Thyroid gland (tissue), 4 donors: ENCODE measurements at regions not wholly inside any gene's neighbourhood (a gene's known extent, or its start where the extent isn't known, plus 50 kb on each side); places are given as distances from the start of the nearest gene placed in this dataset.

Experiments
- POLR2A ChIP-seq, 2 donors: fragments of 450-650 bp; IDR thresholded peaks; one replicate each; pipeline ENCODE4 v1.6.1; 2017; ENCODE audit warnings: antibody characterized with exemption in 2 of 2, mild to moderate bottlenecking in 2 of 2, moderate library complexity in 1 of 2
- TF ChIP-seq, protein P1 (sequence below), 6 experiments: fragments of 200-600 bp in 3 of 6; fragments of 450-650 bp in 3 of 6; sonication (generic) in 3 of 6; IDR thresholded peaks; one replicate each; pipeline ENCODE4 v1.5.1; 2016 to 2019; ENCODE audit warnings: antibody characterized with exemption in 6 of 6, mild to moderate bottlenecking in 2 of 6, inconsistent platforms in 1 of 6, moderate library complexity in 1 of 6

GRCh38 chr2:34836361-34836760, 1237.3 kb upstream of the FAM98A start:
- TF ChIP-seq, protein P1, sequence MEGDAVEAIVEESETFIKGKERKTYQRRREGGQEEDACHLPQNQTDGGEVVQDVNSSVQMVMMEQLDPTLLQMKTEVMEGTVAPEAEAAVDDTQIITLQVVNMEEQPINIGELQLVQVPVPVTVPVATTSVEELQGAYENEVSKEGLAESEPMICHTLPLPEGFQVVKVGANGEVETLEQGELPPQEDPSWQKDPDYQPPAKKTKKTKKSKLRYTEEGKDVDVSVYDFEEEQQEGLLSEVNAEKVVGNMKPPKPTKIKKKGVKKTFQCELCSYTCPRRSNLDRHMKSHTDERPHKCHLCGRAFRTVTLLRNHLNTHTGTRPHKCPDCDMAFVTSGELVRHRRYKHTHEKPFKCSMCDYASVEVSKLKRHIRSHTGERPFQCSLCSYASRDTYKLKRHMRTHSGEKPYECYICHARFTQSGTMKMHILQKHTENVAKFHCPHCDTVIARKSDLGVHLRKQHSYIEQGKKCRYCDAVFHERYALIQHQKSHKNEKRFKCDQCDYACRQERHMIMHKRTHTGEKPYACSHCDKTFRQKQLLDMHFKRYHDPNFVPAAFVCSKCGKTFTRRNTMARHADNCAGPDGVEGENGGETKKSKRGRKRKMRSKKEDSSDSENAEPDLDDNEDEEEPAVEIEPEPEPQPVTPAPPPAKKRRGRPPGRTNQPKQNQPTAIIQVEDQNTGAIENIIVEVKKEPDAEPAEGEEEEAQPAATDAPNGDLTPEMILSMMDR (IDR thresholded peaks at IDR 0.05), result no peak
- TF ChIP-seq POLR2A (IDR thresholded peaks at IDR 0.05), result no peak
